ENCODE measurements at regions not wholly inside any gene's neighbourhood (a gene's known extent, or its start where the extent isn't known, plus 50 kb on each side); places are given as distances from the start of the nearest gene placed in this dataset.

DNA sequence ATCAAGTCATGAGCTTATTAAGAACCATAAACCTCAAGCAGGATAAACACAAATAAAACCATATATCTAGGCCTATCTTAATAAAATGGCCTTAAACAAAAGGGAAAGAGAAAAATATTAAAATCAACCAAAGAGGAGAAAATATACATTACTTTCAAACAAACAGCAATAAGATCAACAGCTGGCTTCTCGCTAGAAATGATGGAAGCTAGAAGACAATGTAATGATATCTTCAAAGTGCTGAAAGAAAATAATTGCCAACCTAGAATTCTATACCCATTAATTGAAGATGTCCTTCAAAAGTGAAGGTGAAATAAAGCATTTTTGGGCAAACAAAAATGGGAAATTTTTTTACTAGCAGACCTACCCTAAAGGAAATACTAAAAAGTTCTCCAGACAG is 142.9 kb upstream of the PODXL start:
- H3K4me1 ChIP-seq, result no peaks in the 10 kb centered on the region
- peaks cover 0 to 17% (median 0%) of the 10 kb centered on the region in 3 donors for H3K9me3 ChIP-seq
- no peak overlapping the region for H3K27ac ChIP-seq
- no peaks in the 10 kb centered on the region for H3K36me3 ChIP-seq
- no peak for ATAC-seq
- peaks cover 3% of the 10 kb centered on the region for H3K27me3 ChIP-seq
- WGBS, 2 donors (ENCODE audit: low coverage in 1 of 2), result 90 to 100% methylated on average over 1 of the region's 1 CpG
- TF ChIP-seq POLR2AphosphoS5 (IDR thresholded peaks at IDR 0.05), result no peak
- TF ChIP-seq, protein P1, sequence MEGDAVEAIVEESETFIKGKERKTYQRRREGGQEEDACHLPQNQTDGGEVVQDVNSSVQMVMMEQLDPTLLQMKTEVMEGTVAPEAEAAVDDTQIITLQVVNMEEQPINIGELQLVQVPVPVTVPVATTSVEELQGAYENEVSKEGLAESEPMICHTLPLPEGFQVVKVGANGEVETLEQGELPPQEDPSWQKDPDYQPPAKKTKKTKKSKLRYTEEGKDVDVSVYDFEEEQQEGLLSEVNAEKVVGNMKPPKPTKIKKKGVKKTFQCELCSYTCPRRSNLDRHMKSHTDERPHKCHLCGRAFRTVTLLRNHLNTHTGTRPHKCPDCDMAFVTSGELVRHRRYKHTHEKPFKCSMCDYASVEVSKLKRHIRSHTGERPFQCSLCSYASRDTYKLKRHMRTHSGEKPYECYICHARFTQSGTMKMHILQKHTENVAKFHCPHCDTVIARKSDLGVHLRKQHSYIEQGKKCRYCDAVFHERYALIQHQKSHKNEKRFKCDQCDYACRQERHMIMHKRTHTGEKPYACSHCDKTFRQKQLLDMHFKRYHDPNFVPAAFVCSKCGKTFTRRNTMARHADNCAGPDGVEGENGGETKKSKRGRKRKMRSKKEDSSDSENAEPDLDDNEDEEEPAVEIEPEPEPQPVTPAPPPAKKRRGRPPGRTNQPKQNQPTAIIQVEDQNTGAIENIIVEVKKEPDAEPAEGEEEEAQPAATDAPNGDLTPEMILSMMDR (IDR thresholded peaks at IDR 0.05), result no peak
- H3K4me3 ChIP-seq, result no peak overlapping the region

DNA sequence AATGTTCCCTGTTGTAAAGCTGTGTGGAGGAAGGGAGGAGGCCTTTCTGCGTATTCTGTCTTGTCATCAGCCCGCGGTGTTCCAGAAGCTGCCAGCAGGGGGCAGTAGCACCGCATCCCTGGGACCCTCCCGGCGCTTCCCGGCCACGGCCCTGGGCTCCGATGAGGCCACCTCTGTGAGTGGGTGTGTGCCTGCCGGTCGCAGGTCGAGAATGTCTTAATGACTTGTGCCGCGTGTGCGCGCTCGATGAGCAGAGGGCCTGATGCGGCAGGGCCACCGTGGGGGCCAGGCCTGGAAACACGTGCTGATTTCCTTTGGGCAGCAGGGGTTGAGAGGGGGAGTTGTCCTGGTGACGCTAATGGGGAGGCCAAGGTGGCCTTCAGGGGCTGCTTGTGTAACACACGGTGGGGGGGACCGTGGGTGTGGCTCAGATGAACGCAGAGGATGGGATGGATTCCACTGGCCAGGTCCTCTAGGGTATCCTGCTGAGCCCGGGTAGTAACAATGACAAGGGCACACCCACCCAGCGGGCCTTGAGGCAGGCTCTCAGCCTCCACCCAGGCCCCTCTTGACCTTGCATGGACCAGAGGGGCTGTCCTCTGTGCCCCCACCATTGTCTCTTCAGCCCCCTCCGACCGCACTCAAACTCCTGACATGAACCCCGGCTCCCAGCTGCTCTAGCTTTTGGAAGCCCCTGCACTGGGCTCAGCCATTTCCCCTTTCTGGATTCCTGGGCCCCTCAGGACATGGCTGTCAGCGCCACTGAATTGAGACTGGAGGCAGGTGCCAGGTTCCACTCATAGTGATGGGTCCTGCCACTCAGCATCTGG is 135.9 kb upstream of the PODXL start:
- 71% methylated on average over 7 of the region's 30 CpGs; no CpG with 5 or more reads in 1 of the 2 donors for WGBS, 2 donors (ENCODE audit: low coverage in 1 of 2)
- Histone ChIP-seq H3K36me3 (no peaks in the 10 kb centered on the region), H3K4me3 (no peak overlapping the region), H3K27ac (no peak overlapping the region), H3K27me3 (peaks cover 64% of the 10 kb centered on the region), H3K9me3 (no peaks in the 10 kb centered on the region), H3K4me1 (peaks cover 0 to 9% (median 4%) of the 10 kb centered on the region in 3 donors)
- ATAC-seq, result peak; percentile 44
- TF ChIP-seq POLR2AphosphoS5 (IDR thresholded peaks at IDR 0.05), result no peak
- TF ChIP-seq, protein P1 (IDR thresholded peaks at IDR 0.05), result peak in 3 of 4 experiments; percentile 18 to 83 (median 57)

DNA sequence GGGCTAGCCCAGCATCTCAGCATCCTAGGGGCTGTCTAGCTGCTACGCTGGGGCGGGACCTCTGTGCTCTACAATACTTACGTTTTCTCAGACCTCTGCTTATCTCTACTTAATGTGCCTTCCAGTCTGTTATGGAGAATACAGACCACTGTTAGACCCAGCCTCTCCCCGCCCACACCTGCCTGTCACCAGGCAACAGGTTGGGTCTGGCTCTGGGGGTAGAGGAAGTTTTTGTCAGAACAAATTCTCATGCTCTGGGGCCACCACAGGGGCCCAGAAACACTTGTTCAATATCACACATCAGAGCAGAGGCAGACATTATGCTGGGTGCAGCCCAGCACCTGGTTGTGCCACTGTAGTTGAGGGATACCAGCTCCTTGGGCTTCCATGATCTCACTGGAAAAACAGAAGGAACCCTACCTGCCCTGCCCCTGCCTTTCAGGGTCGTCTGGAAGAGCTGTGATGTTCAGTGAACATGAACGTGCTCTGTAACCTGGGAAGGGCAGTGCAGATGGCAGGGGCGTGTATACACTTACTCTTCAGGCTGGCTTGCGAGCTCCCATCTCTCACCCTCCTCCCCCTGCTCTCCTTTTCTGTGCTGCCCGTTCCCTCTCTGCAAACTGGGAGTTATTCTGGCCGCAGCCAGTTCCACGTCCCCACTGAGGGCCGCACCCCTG is 135.2 kb upstream of the PODXL start:
- Histone ChIP-seq H3K36me3 (no peaks in the 10 kb centered on the region), H3K27ac (no peak overlapping the region), H3K9me3 (no peaks in the 10 kb centered on the region), H3K4me3 (no peak overlapping the region), H3K4me1 (peaks cover 0 to 9% (median 4%) of the 10 kb centered on the region in 3 donors), H3K27me3 (peaks cover 71% of the 10 kb centered on the region)
- 25 to 44% methylated on average over 4 to 8 of the region's 12 CpGs for whole genome bisulfite sequencing, 2 donors (ENCODE audit: low coverage in 1 of 2)
- no peak for ATAC-seq
- TF ChIP-seq EP300 (IDR thresholded peaks at IDR 0.05), result no peak
- TF ChIP-seq, protein P1 (IDR thresholded peaks at IDR 0.05), result no peak
- no peak for TF ChIP-seq POLR2AphosphoS5 (IDR thresholded peaks at IDR 0.05)
- no peak for TF ChIP-seq POLR2A (IDR thresholded peaks at IDR 0.05)

DNA sequence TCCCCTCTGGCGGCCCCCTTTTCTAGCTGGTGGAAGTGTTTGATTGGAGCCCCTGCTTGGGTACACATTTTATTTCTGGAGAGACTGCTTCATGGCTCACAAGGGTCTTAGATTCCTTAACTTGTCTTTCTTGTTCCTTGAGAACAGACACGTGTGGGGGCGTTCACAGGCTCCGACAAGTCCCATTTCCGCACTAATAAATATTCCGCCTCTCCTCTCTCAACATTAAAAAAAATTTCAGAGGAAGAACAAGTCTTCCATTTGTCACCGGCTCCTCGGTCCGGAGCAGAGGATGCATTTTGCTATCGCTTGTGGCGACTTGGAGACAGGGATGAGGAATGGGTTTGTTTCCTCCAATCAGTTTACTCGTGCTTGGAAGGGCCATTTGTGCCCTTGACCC is 134.0 kb upstream of the PODXL start:
- Histone ChIP-seq H3K27me3 (peaks cover 83% of the 10 kb centered on the region), H3K4me1 (peaks cover 0 to 9% (median 4%) of the 10 kb centered on the region in 3 donors), H3K9me3 (no peaks in the 10 kb centered on the region), H3K4me3 (no peak overlapping the region), H3K27ac (no peak overlapping the region), H3K36me3 (no peaks in the 10 kb centered on the region)
- no peak for ATAC-seq
- 60 to 66% methylated on average over 6 to 9 of the region's 12 CpGs for WGBS, 2 donors (ENCODE audit: low coverage in 1 of 2)
- TF ChIP-seq POLR2A (IDR thresholded peaks at IDR 0.05), result no peak
- no peak for TF ChIP-seq POLR2AphosphoS5 (IDR thresholded peaks at IDR 0.05)
- no peak for TF ChIP-seq EP300 (IDR thresholded peaks at IDR 0.05)
- TF ChIP-seq, protein P1 (IDR thresholded peaks at IDR 0.05), result no peak

Data from gastroesophageal sphincter (tissue), 4 donors.